Liver (tissue), 3 donors: ENCODE measurements at regions not wholly inside any gene's neighbourhood (a gene's known extent, or its start where the extent isn't known, plus 50 kb on each side); places are given as distances from the start of the nearest gene placed in this dataset.

Source experiments
- CTCF ChIP-seq: fragments of 150-350 bp; IDR thresholded peaks from 2 replicates; pipeline ENCODE4 v1.5.1; 2017; ENCODE audit warnings: improper control_type of control experiment, low read depth, low read length; ENCODE audit not compliant: missing input control
- EGR1 ChIP-seq, 2 donors: IDR thresholded peaks; 2 replicates each; pipeline ENCODE4 v1.6.1; 2016 to 2018; ENCODE audit warnings: antibody characterized with exemption in 2 of 2, low read depth in 2 of 2
- FOXA1 ChIP-seq: IDR thresholded peaks from 2 replicates; pipeline ENCODE4 v1.6.1; 2016; ENCODE audit warnings: antibody characterized with exemption
- GABPA ChIP-seq, 2 donors: IDR thresholded peaks in 1 of 2; conservative IDR thresholded peaks in 1 of 2; 2 replicates each; pipeline ENCODE4 v1.6.1; 2016; ENCODE audit warnings: antibody characterized with exemption in 2 of 2, mild to moderate bottlenecking in 1 of 2, moderate library complexity in 1 of 2
- JUND ChIP-seq, 2 donors: IDR thresholded peaks; 2 replicates each; pipeline ENCODE4 v1.6.1; 2016; ENCODE audit warnings: antibody characterized with exemption in 2 of 2
- MAX ChIP-seq: IDR thresholded peaks from 2 replicates; pipeline ENCODE4 v1.6.1; 2016; ENCODE audit warnings: antibody characterized with exemption
- NR2F2 ChIP-seq: IDR thresholded peaks from 2 replicates; pipeline ENCODE4 v1.6.1; 2016; ENCODE audit warnings: antibody characterized with exemption
- RAD21 ChIP-seq, 2 donors: IDR thresholded peaks; 2 replicates each; pipeline ENCODE4 v1.6.1; 2016; ENCODE audit warnings: antibody characterized with exemption in 2 of 2, mild to moderate bottlenecking in 2 of 2
- REST ChIP-seq: IDR thresholded peaks from 2 replicates; pipeline ENCODE4 v1.6.1; 2016; ENCODE audit warnings: antibody characterized with exemption, mild to moderate bottlenecking
- SP1 ChIP-seq: IDR thresholded peaks from 2 replicates; pipeline ENCODE4 v1.6.1; 2018; ENCODE audit warnings: antibody characterized with exemption, mild to moderate bottlenecking
- TAF1 ChIP-seq: conservative IDR thresholded peaks from 2 replicates; pipeline ENCODE4 v1.6.1; 2016; ENCODE audit warnings: antibody characterized with exemption, mild to moderate bottlenecking
- YY1 ChIP-seq: IDR thresholded peaks from 2 replicates; pipeline ENCODE4 v1.6.1; 2016; ENCODE audit warnings: antibody characterized with exemption, mild to moderate bottlenecking
- ZBTB33 ChIP-seq: IDR thresholded peaks from 2 replicates; pipeline ENCODE4 v1.6.1; 2016; ENCODE audit warnings: antibody characterized with exemption
- donor health status: healthy.
- donor health status: healthy.

- no peak for TF ChIP-seq CTCF
- TF ChIP-seq RAD21 (IDR thresholded peaks at IDR 0.05): peak; percentile 58 to 66
- no peak for TF ChIP-seq GABPA (IDR thresholded peaks at IDR 0.05 in 1 of 2, conservative IDR thresholded peaks at IDR 0.05 in 1 of 2)
- TF ChIP-seq YY1: no peak
- no peak for TF ChIP-seq ZBTB33
- TF ChIP-seq MAX: no peak
- TF ChIP-seq TAF1: no peak
- no peak for TF ChIP-seq JUND (IDR thresholded peaks at IDR 0.05)
- TF ChIP-seq NR2F2: no peak
- TF ChIP-seq REST: no peak
- no peak for TF ChIP-seq FOXA1
- TF ChIP-seq SP1: no peak
- no peak for TF ChIP-seq EGR1 (IDR thresholded peaks at IDR 0.05; ENCODE audit: low read depth in 2 of 2)
These were observed 103.8 kb upstream of the CCDC150 start for GRCh38 chr2:196535742-196536141.
